ENCODE measurements at regions not wholly inside any gene's neighbourhood (a gene's known extent, or its start where the extent isn't known, plus 50 kb on each side); places are given as distances from the start of the nearest gene placed in this dataset.
A peak's percentile ranks its signal among the peaks of the same experiment; 100 is the strongest.
"Not testable (repeated sequence)": the region's sequence is repeated elsewhere in the genome, so short reads cannot be mapped to it uniquely, and the experiment has no call there.

- DNase-seq = no peak
These were observed 125.3 kb downstream of the EBLN2 start for GRCh38 chr3:73186741-73187140.

DNA sequence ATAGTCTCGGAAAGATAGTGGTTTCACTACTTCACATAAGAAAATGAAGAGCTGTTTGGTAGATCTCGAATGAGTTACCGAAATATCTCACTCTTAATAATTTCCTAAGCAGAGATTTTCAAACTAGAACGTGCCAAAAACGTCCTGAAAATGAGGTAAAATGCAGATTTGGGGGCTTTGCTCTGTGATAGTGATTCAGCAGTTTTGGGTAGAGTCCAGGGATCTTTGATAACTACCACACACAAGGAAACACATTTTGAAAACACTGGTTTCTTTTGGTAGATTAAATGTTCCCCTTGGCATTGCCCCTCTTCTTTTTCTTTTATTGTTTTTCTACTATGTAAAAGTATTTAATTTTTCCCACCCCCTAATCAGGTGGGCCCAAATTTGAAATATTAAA lies 125.9 kb downstream of the EBLN2 start:
- DNase-seq = no peak

- no peak for DNase-seq
These were observed 127.2 kb downstream of the EBLN2 start for GRCh38 chr3:73188707-73189106.

- DNase-seq = peak; percentile 21
These were observed 130.7 kb downstream of the EBLN2 start for GRCh38 chr3:73192036-73192738.

DNA sequence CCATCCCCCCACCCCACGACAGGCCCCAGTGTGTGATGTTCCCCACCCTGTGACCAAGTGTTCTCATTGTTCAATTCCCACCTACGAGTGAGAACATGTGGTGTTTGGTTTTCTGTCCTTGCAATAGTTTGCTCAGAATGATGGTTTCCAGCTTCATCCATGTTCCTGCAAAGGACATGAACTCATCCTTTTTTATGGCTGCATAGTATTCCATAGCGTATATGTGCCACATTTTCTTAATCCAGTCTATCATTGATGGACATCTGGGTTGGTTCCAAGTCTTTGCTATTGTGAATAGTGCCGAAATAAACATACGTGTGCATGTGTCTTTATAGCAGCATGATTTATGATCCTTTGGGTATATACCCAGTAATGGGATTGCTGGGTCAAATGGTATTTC lies 132.5 kb downstream of the EBLN2 start:
- DNase-seq = not testable (repeated sequence)

GRCh38 chr3:73197187-73197586 lies 135.7 kb downstream of the EBLN2 start:
- DNase-seq = no peak

DNA sequence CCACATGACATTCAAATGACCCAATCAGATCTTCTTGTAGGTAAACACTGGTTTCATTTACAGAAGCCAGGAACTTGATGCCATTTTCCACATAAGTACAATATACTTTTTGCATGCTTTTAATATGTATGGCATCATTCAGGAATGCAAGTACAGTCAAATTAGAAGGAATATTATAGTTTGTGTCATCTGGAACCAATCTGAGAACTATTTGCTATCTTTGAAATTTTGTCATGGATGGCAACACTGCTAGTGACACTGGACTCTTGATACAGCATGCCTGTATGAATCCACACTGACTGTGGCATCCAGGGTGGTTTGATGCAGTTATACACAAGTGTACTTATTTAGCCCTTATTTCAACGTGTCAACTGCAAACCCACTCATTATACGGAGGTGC lies 141.6 kb downstream of the EBLN2 start:
- DNase-seq = no peak

DNA sequence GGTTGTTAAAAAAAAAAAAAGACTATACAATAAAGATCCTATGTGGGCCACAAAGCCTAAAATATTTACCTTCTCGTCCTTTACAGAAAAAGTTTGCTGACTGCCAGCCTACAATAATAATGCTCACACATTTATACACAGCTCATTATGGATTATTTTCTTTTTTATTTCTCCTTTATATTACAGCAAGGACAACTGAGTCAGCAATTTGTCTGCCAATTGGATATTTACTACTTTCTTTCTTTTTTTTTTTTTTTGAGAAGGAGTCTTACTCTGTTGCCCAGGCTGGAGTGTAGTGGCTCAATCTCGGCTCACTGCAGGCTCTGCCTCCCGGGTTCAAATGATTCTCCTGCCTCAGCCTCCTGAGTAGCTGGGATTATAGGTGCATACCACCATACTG lies 142.2 kb downstream of the EBLN2 start:
- DNase-seq = no peak

- DNase-seq = no peak
These were observed 143.4 kb downstream of the EBLN2 start for GRCh38 chr3:73204841-73205240.

- DNase-seq = no peak
These were observed 144.6 kb downstream of the EBLN2 start for GRCh38 chr3:73206030-73206429.

DNA sequence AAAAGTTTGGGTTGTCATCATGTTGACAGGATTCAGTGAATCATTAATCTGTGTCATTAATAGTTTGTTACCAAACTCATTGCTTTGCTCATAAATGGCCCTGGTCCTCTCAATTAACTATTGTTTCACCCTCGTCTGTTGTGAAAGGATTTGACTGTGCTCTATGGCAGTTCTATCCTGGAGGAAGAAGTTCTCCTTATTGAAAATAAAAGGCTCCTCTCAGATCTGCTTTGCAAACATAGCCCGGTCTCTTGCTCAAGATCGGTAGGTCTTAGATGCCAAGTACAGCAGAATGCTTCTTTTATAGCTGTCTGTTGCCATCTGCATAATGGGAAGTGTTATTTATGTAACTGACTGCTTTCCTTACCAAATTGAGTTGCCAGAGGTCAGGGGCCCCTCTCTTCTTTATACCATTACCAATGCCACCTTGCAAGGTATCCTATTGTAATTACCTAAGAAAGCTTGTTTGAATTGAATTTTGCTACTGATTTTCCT lies 146.5 kb downstream of the EBLN2 start:
- DNase-seq = no peak

GRCh38 chr3:73210759-73211158 lies 149.3 kb downstream of the EBLN2 start:
- no peak for DNase-seq

- DNase-seq = no peak
These were observed 151.2 kb downstream of the EBLN2 start for GRCh38 chr3:73212683-73213082.

DNA sequence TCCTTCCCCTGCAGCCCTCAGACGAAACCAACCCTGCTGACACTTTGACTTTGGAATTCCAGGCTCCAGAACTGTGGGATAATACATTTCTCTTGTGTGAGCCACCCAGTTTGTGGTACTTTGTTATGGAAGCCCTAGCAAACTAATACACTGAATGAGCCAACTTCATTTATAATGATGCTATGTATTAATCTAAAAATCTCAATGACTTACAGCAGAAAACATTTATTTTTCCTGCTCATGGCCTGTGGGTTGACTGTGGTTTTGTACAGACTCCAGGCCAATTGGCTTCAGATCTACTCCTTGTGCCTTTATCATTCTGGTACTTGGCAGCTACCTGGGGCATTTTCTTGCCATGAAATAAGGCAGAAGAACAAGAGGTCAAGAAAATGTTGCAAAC lies 152.4 kb downstream of the EBLN2 start:
- no peak for DNase-seq

DNA sequence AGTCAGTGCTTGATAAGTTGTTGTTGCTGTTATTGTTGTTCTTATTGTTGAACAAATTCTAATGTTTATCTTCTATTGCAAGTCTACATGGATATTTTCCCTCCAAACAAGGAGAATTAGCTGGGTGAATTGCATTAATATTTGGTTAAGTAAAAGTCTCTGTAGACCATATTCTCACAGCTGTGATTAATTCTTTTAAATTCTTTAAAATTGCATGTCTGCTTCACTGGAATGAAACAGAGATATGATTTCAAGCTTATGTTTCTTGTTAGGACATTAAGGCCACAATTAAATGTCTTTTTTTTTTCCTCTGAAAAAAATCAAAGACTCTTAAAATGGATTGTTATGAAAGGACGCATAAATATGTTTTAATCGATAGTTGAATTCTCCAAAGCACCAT lies 153.4 kb downstream of the EBLN2 start:
- DNase-seq = no peak

DNA sequence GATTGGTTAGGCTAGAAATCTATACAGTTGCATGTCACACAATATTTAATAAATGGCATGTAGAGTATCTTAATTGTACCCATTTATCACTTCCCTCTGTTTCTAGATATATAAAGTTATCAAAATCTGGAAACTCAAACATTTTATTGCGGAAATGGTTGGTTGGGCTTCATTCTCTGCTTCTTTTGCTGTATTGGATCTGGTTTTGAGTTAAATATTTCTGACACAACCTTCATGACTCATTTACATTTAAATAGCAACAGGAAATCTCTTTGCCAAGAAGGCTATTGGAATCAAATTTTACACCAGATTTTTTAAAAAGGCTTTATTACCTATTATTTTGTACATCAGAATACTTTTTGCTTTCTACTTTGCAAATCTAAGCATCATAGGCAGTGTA lies 153.8 kb downstream of the EBLN2 start:
- no peak for DNase-seq

DNA sequence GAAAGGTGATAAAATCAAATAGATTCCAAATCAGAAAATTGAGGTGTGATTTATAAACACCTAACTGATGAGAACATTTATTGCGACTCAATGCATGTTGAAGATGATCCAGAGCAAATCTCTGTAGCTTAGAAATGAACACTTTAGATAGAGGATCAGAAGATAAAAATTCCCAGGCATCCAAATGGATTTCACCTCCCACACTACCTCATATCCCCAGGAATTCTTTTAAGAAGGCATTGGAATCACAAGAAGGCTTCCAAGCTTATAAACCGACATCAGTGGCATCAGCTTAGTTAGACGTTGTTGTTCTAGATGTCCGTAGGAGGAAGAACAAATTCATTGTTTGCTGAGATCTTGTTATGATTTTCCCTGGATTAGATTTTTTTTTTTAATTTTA lies 154.4 kb downstream of the EBLN2 start:
- DNase-seq = no peak

DNA sequence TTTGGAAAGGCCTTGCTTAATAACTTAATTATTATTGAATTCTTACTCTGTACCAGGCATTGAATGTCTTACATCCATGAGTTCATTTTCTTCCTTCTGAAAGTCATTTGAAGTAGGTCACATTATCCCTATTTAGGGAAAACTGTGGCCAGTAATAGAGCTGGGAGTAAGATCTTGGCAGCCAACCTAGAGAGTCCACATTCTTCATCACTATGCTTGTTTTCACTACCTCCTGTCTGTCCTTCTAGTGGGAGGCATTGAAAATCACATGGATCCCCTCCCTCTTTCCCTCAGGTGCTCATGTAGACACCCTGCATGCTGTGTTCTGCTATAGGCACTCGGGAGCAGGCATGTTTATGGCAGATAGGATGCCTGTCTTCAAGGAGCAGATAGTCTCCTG lies 154.9 kb downstream of the EBLN2 start:
- DNase-seq = no peak

DNA sequence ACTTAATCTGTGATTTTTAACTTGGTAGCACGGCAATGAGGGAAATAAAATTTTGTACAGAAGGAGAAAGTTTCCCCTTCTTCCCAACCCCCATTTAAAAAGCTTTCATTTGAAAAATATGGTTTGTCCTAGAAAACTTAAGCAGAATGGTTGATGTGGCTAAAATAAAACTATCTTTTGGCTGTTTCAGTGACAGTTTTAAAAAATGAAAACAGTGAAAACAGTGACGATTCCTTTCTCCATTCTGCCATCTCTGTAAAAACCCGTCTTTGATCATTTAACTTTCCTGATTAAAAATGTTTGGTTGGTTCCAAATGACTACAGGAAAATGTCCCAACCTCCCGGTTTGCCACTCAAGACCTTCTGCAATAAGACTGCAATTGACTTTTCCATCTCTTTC lies 160.7 kb downstream of the EBLN2 start:
- DNase-seq = no peak

- DNase-seq = no peak
These were observed 163.8 kb downstream of the EBLN2 start for GRCh38 chr3:73225146-73225855.

GRCh38 chr3:73225991-73226390 lies 164.5 kb downstream of the EBLN2 start:
- DNase-seq = no peak

- no peak for DNase-seq
These were observed 166.5 kb downstream of the EBLN2 start for GRCh38 chr3:73228000-73228399.

DNA sequence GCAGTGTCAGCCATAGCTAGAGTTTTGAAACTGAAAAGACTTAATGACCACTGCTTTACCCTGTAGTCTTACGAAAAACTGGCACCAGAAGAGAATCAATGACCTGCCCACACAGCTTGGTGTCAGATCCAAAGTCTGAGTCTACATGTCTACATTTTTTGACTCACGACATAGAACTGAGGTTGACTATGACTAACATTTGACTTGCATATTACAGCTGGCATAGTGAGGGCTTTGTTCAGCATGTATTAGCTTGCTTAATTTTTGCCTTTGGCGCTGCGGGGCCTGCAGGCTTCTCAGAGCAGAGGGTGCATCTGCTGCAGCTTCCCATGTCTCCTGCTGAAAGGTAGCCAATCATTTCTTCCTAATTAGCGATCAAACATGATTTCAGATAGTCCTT lies 167.0 kb downstream of the EBLN2 start:
- no peak for DNase-seq

- no peak for DNase-seq
These were observed 167.5 kb downstream of the EBLN2 start for GRCh38 chr3:73228959-73229358.
